Kidney (tissue), 13 donors: ENCODE measurements at regions not wholly inside any gene's neighbourhood (a gene's known extent, or its start where the extent isn't known, plus 50 kb on each side); places are given as distances from the start of the nearest gene placed in this dataset.

Experiments used
- DNase-seq, 5 donors: peaks; one replicate each; pipeline ENCODE4 v3.0.0-alpha.2; 2013 to 2020
- FAIRE-seq: peaks from 2 replicates; lab custom pipeline; 2012; peaks lifted over from hg19 to GRCh38; lab: Jason Lieb, UNC
- H3K27ac ChIP-seq, 2 donors: one replicate each; pipeline ENCODE4 v1.7.0; 2013; ENCODE audit warnings: low read depth in 2 of 2, low read length in 2 of 2, inconsistent platforms in 1 of 2
- H3K27me3 ChIP-seq: one replicate; pipeline ENCODE4 v1.7.1; 2013; ENCODE audit warnings: low read length, inconsistent platforms; ENCODE audit not compliant: control insufficient read depth, insufficient read depth
- H3K36me3 ChIP-seq, 3 donors: one replicate each; pipeline versions ENCODE4 v1.7.0 to v1.7.1; 2013; ENCODE audit warnings: low read length in 3 of 3, control low read depth in 1 of 3, inconsistent platforms in 1 of 3; ENCODE audit not compliant: insufficient read depth in 3 of 3, control insufficient read depth in 2 of 3
- H3K4me1 ChIP-seq, 3 donors: one replicate each; pipeline versions ENCODE4 v1.7.0 to v1.7.1; 2013; ENCODE audit warnings: low read length in 3 of 3, inconsistent platforms in 1 of 3, low read depth in 1 of 3; ENCODE audit not compliant: control insufficient read depth in 2 of 3, insufficient read depth in 2 of 3
- H3K4me3 ChIP-seq, 3 donors: one replicate each; pipeline versions ENCODE4 v1.7.0 to v1.8.1; 2013; ENCODE audit warnings: low read length in 3 of 3, control low read depth in 1 of 3, inconsistent platforms in 1 of 3
- H3K9ac ChIP-seq, 3 donors: one replicate each; pipeline versions ENCODE4 v1.7.0 to v1.7.1; 2013; ENCODE audit warnings: low read length in 3 of 3, control low read depth in 1 of 3, inconsistent platforms in 1 of 3
- H3K9me3 ChIP-seq, 3 donors: one replicate each; pipeline versions ENCODE4 v1.7.0 to v1.7.1; 2013; ENCODE audit warnings: low read length in 3 of 3, control low read depth in 1 of 3, inconsistent platforms in 1 of 3; ENCODE audit not compliant: control insufficient read depth in 2 of 3, insufficient read depth in 1 of 3
- CTCF ChIP-seq: IDR thresholded peaks from 3 replicates; pipeline ENCODE4 v1.5.1; 2012; ENCODE audit warnings: mild to moderate bottlenecking, moderate library complexity, borderline replicate concordance; ENCODE audit not compliant: insufficient read depth; ENCODE audit errors: extremely low read depth
- intact Hi-C: fragments of 100-400 bp; cut with DNase I; formaldehyde crosslinking; loops from one replicate; pipeline ENCODE4 v1.11.1; 2022
- donor health status: control.
- donor health status: control.
- donor health status: control.
- donor health status: control.
- donor health status: control.
- donor health status: DM: yes; HTN: yes; CAD: no.
- donor health status: Normal renal cell carcinoma (clear cell type).

- H3K27me3 ChIP-seq, result no peaks in the 10 kb centered on the region
- DNase-seq (no peak), FAIRE-seq (no peak)
- no peak overlapping the region for H3K4me3 ChIP-seq
- no peaks in the 10 kb centered on the region for H3K36me3 ChIP-seq
- H3K27ac ChIP-seq, result no peak overlapping the region
- H3K4me1 ChIP-seq, result no peaks in the 10 kb centered on the region
- no peak overlapping the region for H3K9ac ChIP-seq
- TF ChIP-seq CTCF, result no peak
- no peaks in the 10 kb centered on the region for H3K9me3 ChIP-seq
- intact Hi-C loops, result no loop called here
Measured at GRCh38 chr10:120172356-120172755, 279.8 kb downstream of the SEC23IP start.

GRCh38 chr10:120174491-120174890, 282.0 kb downstream of the SEC23IP start:
- intact Hi-C loops, result no loop called here
- H3K27ac ChIP-seq, result no peak overlapping the region
- no peaks in the 10 kb centered on the region for H3K36me3 ChIP-seq
- no peaks in the 10 kb centered on the region for H3K9me3 ChIP-seq
- no peaks in the 10 kb centered on the region for H3K4me1 ChIP-seq
- no peak overlapping the region for H3K9ac ChIP-seq
- TF ChIP-seq CTCF, result no peak
- no peaks in the 10 kb centered on the region for H3K27me3 ChIP-seq
- H3K4me3 ChIP-seq, result no peak overlapping the region
- no peak for DNase-seq
- FAIRE-seq, result no peak

DNA sequence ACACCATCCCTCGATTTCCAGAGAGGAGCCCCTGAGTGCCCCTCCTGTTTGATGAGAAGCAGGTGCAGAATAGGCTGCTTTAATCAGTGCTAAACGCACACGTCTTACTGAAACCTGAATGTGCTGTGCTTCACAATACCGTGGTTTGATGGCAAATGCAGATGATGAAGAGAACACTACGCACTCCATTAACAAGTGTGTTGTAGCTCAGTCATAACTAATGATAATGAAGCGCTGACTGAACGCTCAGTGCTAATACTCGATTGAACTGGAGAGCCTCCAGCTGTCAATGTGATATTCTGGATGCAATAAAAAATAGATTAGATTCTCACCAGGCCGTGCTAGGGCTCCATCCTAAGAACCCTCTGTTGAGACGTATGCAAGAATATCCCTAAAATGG, 279.7 kb upstream of the PLPP4 start:
- Histone ChIP-seq H3K27me3 (no peaks in the 10 kb centered on the region), H3K4me3 (no peak overlapping the region), H3K9ac (no peak overlapping the region), H3K4me1 (no peaks in the 10 kb centered on the region), H3K27ac (no peak overlapping the region), H3K36me3 (no peaks in the 10 kb centered on the region), H3K9me3 (no peaks in the 10 kb centered on the region)
- intact Hi-C loops, result no loop called here
- TF ChIP-seq CTCF, result no peak
- no peak for FAIRE-seq
- DNase-seq, result no peak

DNA sequence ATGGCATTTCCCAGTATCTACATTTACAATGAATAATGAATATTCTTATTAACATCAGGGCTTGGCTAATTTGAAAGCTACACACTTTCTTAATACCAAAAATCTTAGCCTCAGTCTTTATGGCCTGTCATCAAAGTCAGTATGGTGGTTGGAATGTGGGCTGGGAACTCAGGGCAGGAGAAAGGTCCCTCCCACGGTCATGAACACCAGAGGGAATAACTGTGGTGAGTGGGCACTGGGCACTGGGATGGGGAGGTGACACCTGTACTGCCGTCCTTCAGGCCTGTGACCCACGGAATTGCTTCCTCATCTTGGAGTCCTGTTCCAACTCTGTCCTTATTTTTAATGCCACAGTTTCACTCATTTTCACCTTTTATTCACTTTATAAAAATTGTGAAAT, 276.9 kb upstream of the PLPP4 start:
- no peak for DNase-seq
- Histone ChIP-seq H3K9me3 (no peaks in the 10 kb centered on the region), H3K36me3 (no peaks in the 10 kb centered on the region), H3K9ac (no peak overlapping the region), H3K4me3 (no peak overlapping the region), H3K4me1 (no peaks in the 10 kb centered on the region), H3K27ac (no peak overlapping the region), H3K27me3 (no peaks in the 10 kb centered on the region)
- no peak for TF ChIP-seq CTCF
- no peak for FAIRE-seq
- intact Hi-C loops, result no loop called here
